ENCODE measurements at regions not wholly inside any gene's neighbourhood (a gene's known extent, or its start where the extent isn't known, plus 50 kb on each side); places are given as distances from the start of the nearest gene placed in this dataset.

DNA sequence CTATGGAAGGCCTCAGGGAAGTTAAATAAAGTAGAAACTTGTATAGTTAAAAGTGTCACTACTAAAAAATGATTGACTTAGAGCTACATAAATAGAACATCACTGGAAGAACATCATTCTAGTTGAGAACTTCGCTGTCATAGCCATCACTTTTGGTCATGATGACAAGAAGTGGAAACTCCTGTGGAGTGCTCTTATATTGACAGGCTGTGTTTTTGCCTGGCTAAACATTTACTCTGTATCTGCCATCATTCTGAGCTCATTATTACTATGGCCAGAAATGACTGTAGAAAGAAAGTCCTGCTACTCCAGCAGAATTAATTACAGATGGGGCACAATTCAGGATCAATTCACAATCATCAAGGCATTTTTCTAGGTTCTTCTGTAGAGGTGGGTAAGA lies 165.1 kb upstream of the GOLIM4 start (continued):
- no peak for TF ChIP-seq YY1 (IDR thresholded peaks at IDR 0.05; ENCODE audit: extremely low read depth, insufficient replicate concordance, low read depth, low read length)
- no peak for TF ChIP-seq SRF (IDR thresholded peaks at IDR 0.05; ENCODE audit: low read depth)
- TF ChIP-seq SP1 (IDR thresholded peaks at IDR 0.05; ENCODE audit: low read depth), result no peak
- TF ChIP-seq EGR1 (IDR thresholded peaks at IDR 0.05; ENCODE audit: low read depth), result no peak
- TF ChIP-seq, protein P1, sequence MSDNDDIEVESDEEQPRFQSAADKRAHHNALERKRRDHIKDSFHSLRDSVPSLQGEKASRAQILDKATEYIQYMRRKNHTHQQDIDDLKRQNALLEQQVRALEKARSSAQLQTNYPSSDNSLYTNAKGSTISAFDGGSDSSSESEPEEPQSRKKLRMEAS (IDR thresholded peaks at IDR 0.05), result no peak

DNA sequence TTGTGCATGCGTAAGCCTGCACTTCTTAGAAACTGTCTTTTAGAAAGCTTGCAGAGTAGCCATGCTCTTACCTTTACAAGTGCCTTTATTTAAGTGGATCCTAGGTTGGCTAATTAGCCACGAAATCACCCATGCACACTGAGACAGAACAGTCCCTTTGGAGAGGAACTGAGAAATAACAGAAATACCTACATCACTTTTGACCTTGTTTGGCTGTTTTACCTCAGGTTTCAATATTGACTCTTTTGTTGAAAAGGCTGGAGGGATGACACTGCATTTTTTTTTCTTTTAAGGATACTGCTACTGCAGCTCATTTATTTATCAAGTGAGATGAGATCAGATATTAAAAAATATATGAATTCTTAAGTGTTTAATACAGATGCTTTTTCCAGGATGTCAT lies 155.6 kb upstream of the GOLIM4 start:
- intact Hi-C loops (cut with micrococcal nuclease), result no loop called here
- DNase-seq (ENCODE audit: low read depth, low spot score) (no peak), ATAC-seq (no peak)
- Histone ChIP-seq H3K79me2 (ENCODE audit: insufficient read depth, low read length) (no peaks in the 10 kb centered on the region), H2AFZ (ENCODE audit: low read depth, low read length, poor library complexity, severe bottlenecking) (no peak overlapping the region), H3K27ac (ENCODE audit: low read depth, low read length) (no peak overlapping the region), H3K27me3 (ENCODE audit: insufficient read depth, low read length) (peaks cover 21% of the 10 kb centered on the region; the same call in 1 of the 2 replicates), H3K4me2 (ENCODE audit: low read length) (no peak overlapping the region), H3K9ac (ENCODE audit: low read length) (no peak overlapping the region), H4K20me1 (ENCODE audit: insufficient read depth) (no peaks in the 10 kb centered on the region), H3K9me2 (ENCODE audit: insufficient read depth) (no peaks in the 10 kb centered on the region), H3K36me3 (ENCODE audit: control insufficient read depth in 1 of 2, insufficient read depth in 2 of 2, low read length in 2 of 2) (no peaks in the 10 kb centered on the region), H3K9me3 (ENCODE audit: control insufficient read depth in 1 of 2, insufficient read depth in 1 of 2, low read depth in 1 of 2, low read length in 2 of 2) (no peaks in the 10 kb centered on the region; a peak in 1 of 4 replicates), H3K4me1 (ENCODE audit: control insufficient read depth in 1 of 2, insufficient read depth in 2 of 2, low read length in 2 of 2) (peaks cover 0 to 7% of the 10 kb centered on the region in 2 experiments; a peak in 1 of 4 replicates), H3K4me3 (replicated peaks in 1 of 2; ENCODE audit: low read depth in 1 of 2, low read length in 2 of 2) (no peak overlapping the region)
- TF ChIP-seq EZH2 (IDR thresholded peaks at IDR 0.05), result no peak
- TF ChIP-seq, protein P1 (IDR thresholded peaks at IDR 0.05), result no peak
- TF ChIP-seq POLR2A (IDR thresholded peaks at IDR 0.05; ENCODE audit: borderline replicate concordance, extremely low read depth, insufficient read depth, insufficient read length), result no peak
- TF ChIP-seq SIN3A (IDR thresholded peaks at IDR 0.05; ENCODE audit: low read depth), result no peak
- no peak for TF ChIP-seq ZFX (IDR thresholded peaks at IDR 0.05)
- no peak for TF ChIP-seq SRF (IDR thresholded peaks at IDR 0.05; ENCODE audit: low read depth)
- TF ChIP-seq, protein P2, sequence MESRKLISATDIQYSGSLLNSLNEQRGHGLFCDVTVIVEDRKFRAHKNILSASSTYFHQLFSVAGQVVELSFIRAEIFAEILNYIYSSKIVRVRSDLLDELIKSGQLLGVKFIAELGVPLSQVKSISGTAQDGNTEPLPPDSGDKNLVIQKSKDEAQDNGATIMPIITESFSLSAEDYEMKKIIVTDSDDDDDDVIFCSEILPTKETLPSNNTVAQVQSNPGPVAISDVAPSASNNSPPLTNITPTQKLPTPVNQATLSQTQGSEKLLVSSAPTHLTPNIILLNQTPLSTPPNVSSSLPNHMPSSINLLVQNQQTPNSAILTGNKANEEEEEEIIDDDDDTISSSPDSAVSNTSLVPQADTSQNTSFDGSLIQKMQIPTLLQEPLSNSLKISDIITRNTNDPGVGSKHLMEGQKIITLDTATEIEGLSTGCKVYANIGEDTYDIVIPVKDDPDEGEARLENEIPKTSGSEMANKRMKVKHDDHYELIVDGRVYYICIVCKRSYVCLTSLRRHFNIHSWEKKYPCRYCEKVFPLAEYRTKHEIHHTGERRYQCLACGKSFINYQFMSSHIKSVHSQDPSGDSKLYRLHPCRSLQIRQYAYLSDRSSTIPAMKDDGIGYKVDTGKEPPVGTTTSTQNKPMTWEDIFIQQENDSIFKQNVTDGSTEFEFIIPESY (IDR thresholded peaks at IDR 0.05; ENCODE audit: extremely low read depth, insufficient replicate concordance, low read length), result no peak
- no peak for TF ChIP-seq EZH2phosphoT487 (IDR thresholded peaks at IDR 0.05; ENCODE audit: borderline replicate concordance)
- TF ChIP-seq, protein P3, sequence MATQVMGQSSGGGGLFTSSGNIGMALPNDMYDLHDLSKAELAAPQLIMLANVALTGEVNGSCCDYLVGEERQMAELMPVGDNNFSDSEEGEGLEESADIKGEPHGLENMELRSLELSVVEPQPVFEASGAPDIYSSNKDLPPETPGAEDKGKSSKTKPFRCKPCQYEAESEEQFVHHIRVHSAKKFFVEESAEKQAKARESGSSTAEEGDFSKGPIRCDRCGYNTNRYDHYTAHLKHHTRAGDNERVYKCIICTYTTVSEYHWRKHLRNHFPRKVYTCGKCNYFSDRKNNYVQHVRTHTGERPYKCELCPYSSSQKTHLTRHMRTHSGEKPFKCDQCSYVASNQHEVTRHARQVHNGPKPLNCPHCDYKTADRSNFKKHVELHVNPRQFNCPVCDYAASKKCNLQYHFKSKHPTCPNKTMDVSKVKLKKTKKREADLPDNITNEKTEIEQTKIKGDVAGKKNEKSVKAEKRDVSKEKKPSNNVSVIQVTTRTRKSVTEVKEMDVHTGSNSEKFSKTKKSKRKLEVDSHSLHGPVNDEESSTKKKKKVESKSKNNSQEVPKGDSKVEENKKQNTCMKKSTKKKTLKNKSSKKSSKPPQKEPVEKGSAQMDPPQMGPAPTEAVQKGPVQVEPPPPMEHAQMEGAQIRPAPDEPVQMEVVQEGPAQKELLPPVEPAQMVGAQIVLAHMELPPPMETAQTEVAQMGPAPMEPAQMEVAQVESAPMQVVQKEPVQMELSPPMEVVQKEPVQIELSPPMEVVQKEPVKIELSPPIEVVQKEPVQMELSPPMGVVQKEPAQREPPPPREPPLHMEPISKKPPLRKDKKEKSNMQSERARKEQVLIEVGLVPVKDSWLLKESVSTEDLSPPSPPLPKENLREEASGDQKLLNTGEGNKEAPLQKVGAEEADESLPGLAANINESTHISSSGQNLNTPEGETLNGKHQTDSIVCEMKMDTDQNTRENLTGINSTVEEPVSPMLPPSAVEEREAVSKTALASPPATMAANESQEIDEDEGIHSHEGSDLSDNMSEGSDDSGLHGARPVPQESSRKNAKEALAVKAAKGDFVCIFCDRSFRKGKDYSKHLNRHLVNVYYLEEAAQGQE (IDR thresholded peaks at IDR 0.05; ENCODE audit: low read depth), result no peak
- TF ChIP-seq ELF1 (IDR thresholded peaks at IDR 0.05; ENCODE audit: borderline replicate concordance, low read depth), result no peak
- no peak for TF ChIP-seq YY1 (IDR thresholded peaks at IDR 0.05; ENCODE audit: extremely low read depth, insufficient replicate concordance, low read depth, low read length)
- TF ChIP-seq, protein P4, sequence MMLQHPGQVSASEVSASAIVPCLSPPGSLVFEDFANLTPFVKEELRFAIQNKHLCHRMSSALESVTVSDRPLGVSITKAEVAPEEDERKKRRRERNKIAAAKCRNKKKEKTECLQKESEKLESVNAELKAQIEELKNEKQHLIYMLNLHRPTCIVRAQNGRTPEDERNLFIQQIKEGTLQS (IDR thresholded peaks at IDR 0.05), result no peak
- TF ChIP-seq JUND (IDR thresholded peaks at IDR 0.05), result no peak
- TF ChIP-seq EGR1 (IDR thresholded peaks at IDR 0.05; ENCODE audit: low read depth), result no peak
- TF ChIP-seq TCF7L2 (IDR thresholded peaks at IDR 0.05; ENCODE audit: borderline replicate concordance, extremely low read depth, insufficient read depth, insufficient read length), result no peak
- TF ChIP-seq, protein P5, sequence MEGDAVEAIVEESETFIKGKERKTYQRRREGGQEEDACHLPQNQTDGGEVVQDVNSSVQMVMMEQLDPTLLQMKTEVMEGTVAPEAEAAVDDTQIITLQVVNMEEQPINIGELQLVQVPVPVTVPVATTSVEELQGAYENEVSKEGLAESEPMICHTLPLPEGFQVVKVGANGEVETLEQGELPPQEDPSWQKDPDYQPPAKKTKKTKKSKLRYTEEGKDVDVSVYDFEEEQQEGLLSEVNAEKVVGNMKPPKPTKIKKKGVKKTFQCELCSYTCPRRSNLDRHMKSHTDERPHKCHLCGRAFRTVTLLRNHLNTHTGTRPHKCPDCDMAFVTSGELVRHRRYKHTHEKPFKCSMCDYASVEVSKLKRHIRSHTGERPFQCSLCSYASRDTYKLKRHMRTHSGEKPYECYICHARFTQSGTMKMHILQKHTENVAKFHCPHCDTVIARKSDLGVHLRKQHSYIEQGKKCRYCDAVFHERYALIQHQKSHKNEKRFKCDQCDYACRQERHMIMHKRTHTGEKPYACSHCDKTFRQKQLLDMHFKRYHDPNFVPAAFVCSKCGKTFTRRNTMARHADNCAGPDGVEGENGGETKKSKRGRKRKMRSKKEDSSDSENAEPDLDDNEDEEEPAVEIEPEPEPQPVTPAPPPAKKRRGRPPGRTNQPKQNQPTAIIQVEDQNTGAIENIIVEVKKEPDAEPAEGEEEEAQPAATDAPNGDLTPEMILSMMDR (IDR thresholded peaks at IDR 0.05 in 2 of 3, conservative IDR thresholded peaks at IDR 0.05 in 1 of 3; ENCODE audit: borderline replicate concordance in 1 of 3, insufficient read depth in 1 of 3, low read depth in 2 of 3, low read length in 2 of 3), result no peak
- no peak for TF ChIP-seq CEBPB (IDR thresholded peaks at IDR 0.05; ENCODE audit: low read depth)
- ChIA-PET CTCF (no interaction called here), POLR2A (no interaction called here), RAD21 (ENCODE audit: low non-redundant PET in 1 of 2, low total read pairs in 2 of 2, uncharacterized antibody in 2 of 2, unreplicated experiment in 2 of 2) (no interaction called here)
- BruUV-seq (replicated peaks), result no TSS peak
